Endothelial cell (in vitro differentiated cells): ENCODE measurements at regions not wholly inside any gene's neighbourhood (a gene's known extent, or its start where the extent isn't known, plus 50 kb on each side); places are given as distances from the start of the nearest gene placed in this dataset.

Source experiments
- DNase-seq: peaks from one replicate; pipeline ENCODE4 v3.0.0; 2021; ENCODE audit warnings: low spot score
- H3K27ac Mint-ChIP-seq: one replicate; pipeline ENCODE4 v1.8.0; 2021; ENCODE audit warnings: mixed read lengths, inconsistent platforms; ENCODE audit not compliant: unreplicated experiment
- H3K27me3 Mint-ChIP-seq: one replicate; pipeline ENCODE4 v1.8.0; 2021; ENCODE audit warnings: mild to moderate bottlenecking, moderate library complexity, mixed read lengths, inconsistent platforms; ENCODE audit not compliant: unreplicated experiment
- H3K36me3 Mint-ChIP-seq: one replicate; pipeline ENCODE4 v1.8.0; 2021; ENCODE audit warnings: mild to moderate bottlenecking, low read depth, mixed read lengths, inconsistent platforms; ENCODE audit not compliant: unreplicated experiment
- H3K4me1 Mint-ChIP-seq: one replicate; pipeline ENCODE4 v1.8.0; 2021; ENCODE audit warnings: mild to moderate bottlenecking, mixed read lengths, inconsistent platforms; ENCODE audit not compliant: unreplicated experiment
- H3K4me3 Mint-ChIP-seq: one replicate; pipeline ENCODE4 v1.8.0; 2021; ENCODE audit warnings: mild to moderate bottlenecking, mixed read lengths, inconsistent platforms; ENCODE audit not compliant: unreplicated experiment
- H3K9me3 Mint-ChIP-seq: one replicate; pipeline ENCODE4 v1.8.0; 2021; ENCODE audit warnings: mixed read lengths, inconsistent platforms; ENCODE audit not compliant: unreplicated experiment
- CTCF ChIP-seq: fragments of 200-600 bp; sonication (generic); IDR thresholded peaks from one replicate; pipeline ENCODE4 v1.5.0; 2021; ENCODE audit warnings: antibody characterized with exemption; ENCODE audit not compliant: unreplicated experiment

GRCh38 chr5:118006219-118006618, 982.1 kb downstream of the DTWD2 start:
- no peak for TF ChIP-seq CTCF
- no peaks in the 10 kb centered on the region for H3K4me1 Mint-ChIP-seq
- H3K9me3 Mint-ChIP-seq = no peaks in the 10 kb centered on the region
- H3K27me3 Mint-ChIP-seq = no peaks in the 10 kb centered on the region
- no peak overlapping the region for H3K27ac Mint-ChIP-seq
- DNase-seq = no peak
- no peak overlapping the region for H3K4me3 Mint-ChIP-seq
- H3K36me3 Mint-ChIP-seq = no peaks in the 10 kb centered on the region

GRCh38 chr5:117999939-118000549, 988.3 kb downstream of the DTWD2 start:
- Mint-ChIP-seq H3K4me3 (no peak overlapping the region), H3K4me1 (no peaks in the 10 kb centered on the region), H3K27ac (no peak overlapping the region), H3K27me3 (no peaks in the 10 kb centered on the region), H3K9me3 (no peaks in the 10 kb centered on the region), H3K36me3 (no peaks in the 10 kb centered on the region)
- no peak for DNase-seq
- TF ChIP-seq CTCF = no peak

GRCh38 chr5:117982691-117983090, 1005.7 kb downstream of the DTWD2 start:
- Mint-ChIP-seq H3K4me1 (no peaks in the 10 kb centered on the region), H3K27ac (no peak overlapping the region), H3K36me3 (no peaks in the 10 kb centered on the region), H3K4me3 (no peak overlapping the region), H3K9me3 (no peaks in the 10 kb centered on the region), H3K27me3 (no peaks in the 10 kb centered on the region)
- DNase-seq = no peak
- no peak for TF ChIP-seq CTCF

- TF ChIP-seq CTCF = no peak
- DNase-seq = no peak
- Mint-ChIP-seq H3K9me3 (no peaks in the 10 kb centered on the region), H3K4me1 (no peaks in the 10 kb centered on the region), H3K27ac (no peak overlapping the region), H3K4me3 (no peak overlapping the region), H3K36me3 (no peaks in the 10 kb centered on the region), H3K27me3 (no peaks in the 10 kb centered on the region)
Observed at GRCh38 chr5:117973785-117974184, 1014.6 kb downstream of the DTWD2 start.

GRCh38 chr5:117955831-117956230, 1032.5 kb downstream of the DTWD2 start:
- no peak for DNase-seq
- Mint-ChIP-seq H3K36me3 (no peaks in the 10 kb centered on the region), H3K27me3 (no peaks in the 10 kb centered on the region), H3K27ac (no peak overlapping the region), H3K9me3 (no peaks in the 10 kb centered on the region), H3K4me3 (no peak overlapping the region), H3K4me1 (no peaks in the 10 kb centered on the region)
- no peak for TF ChIP-seq CTCF
